ENCODE measurements at regions not wholly inside any gene's neighbourhood (a gene's known extent, or its start where the extent isn't known, plus 50 kb on each side); places are given as distances from the start of the nearest gene placed in this dataset.

GRCh38 chr2:74041726-74042125 lies 57.0 kb downstream of the TET3 start:
- Histone ChIP-seq H3K9me3 (no peaks in the 10 kb centered on the region), H3K4me1 (ENCODE audit: control insufficient read depth in 1 of 2, insufficient read depth in 2 of 2, low read depth in 1 of 2, low read length in 1 of 2) (peaks cover 3 to 4% of the 10 kb centered on the region in 2 experiments; a peak in 2 of 4 replicates), H3K4me2 (no peak overlapping the region), H4K20me1 (ENCODE audit: insufficient read depth) (0 out of 2 replicates have a peak, but pooled peaks cover 13% of the 10 kb centered on the region), H3K27ac (ENCODE audit: low read depth in 2 of 2, low read length in 1 of 2) (no peak overlapping the region), H3K4me3 (ENCODE audit: low read depth in 2 of 2, low read length in 1 of 2) (no peak overlapping the region), H3K9ac (no peak overlapping the region), H3K27me3 (ENCODE audit: insufficient read depth) (no peaks in the 10 kb centered on the region), H3K79me2 (ENCODE audit: insufficient read depth) (no peaks in the 10 kb centered on the region; the same call in 1 of the 2 replicates), H2AFZ (ENCODE audit: low read depth) (no peak overlapping the region), H3K36me3 (replicated peaks in 1 of 2; ENCODE audit: control insufficient read depth in 1 of 2, insufficient read depth in 2 of 2, low read length in 1 of 2) (peaks cover 0 to 8% of the 10 kb centered on the region in 2 experiments), H3F3A (replicated peaks; ENCODE audit: insufficient read depth) (no peaks in the 10 kb centered on the region), H3K9me2 (no peaks in the 10 kb centered on the region)
- no peak for TF ChIP-seq RAD21 (IDR thresholded peaks at IDR 0.05; ENCODE audit: low read length)
- no peak for TF ChIP-seq ELF1 (IDR thresholded peaks at IDR 0.05)
- no peak for TF ChIP-seq TCF12 (IDR thresholded peaks at IDR 0.05)
- no peak for TF ChIP-seq POLR2AphosphoS5 (IDR thresholded peaks at IDR 0.05; ENCODE audit: low read depth, low read length)
- no peak for TF ChIP-seq GATA2 (CRISPR knock-in tag; IDR thresholded peaks at IDR 0.05)
- TF ChIP-seq ZBTB33 (IDR thresholded peaks at IDR 0.05; ENCODE audit: borderline replicate concordance, low read depth), result no peak
- no peak for TF ChIP-seq NFIC (IDR thresholded peaks at IDR 0.05; ENCODE audit: borderline replicate concordance)
- no peak for TF ChIP-seq EP300 (IDR thresholded peaks at IDR 0.05; ENCODE audit: borderline replicate concordance in 1 of 2, low read depth in 1 of 2, low read length in 1 of 2)
- no peak for DNase-seq
- ChIA-PET CTCF (interaction anchor here (1.9 kb wide), 1 partner anchor 9 kb away, joined by 9 read pairs; no protein-coding TSS in a partner anchor), POLR2A (interaction anchor here (1.3 kb wide), 1 partner anchor 9 kb away, joined by 10 read pairs; no protein-coding TSS in a partner anchor)
- 95% methylated on average over 1 of the region's 1 CpG for WGBS (ENCODE audit: low lambda C conversion rate)

- Histone ChIP-seq H3K9me3 (no peaks in the 10 kb centered on the region), H3K9me2 (no peaks in the 10 kb centered on the region), H3K27me3 (ENCODE audit: insufficient read depth) (no peaks in the 10 kb centered on the region), H3K4me1 (ENCODE audit: control insufficient read depth in 1 of 2, insufficient read depth in 2 of 2, low read depth in 1 of 2, low read length in 1 of 2) (peaks cover 0 to 3% of the 10 kb centered on the region in 2 experiments; a peak in 1 of 4 replicates), H3K4me2 (no peak overlapping the region), H3F3A (replicated peaks; ENCODE audit: insufficient read depth) (no peaks in the 10 kb centered on the region), H2AFZ (ENCODE audit: low read depth) (no peak overlapping the region), H3K27ac (ENCODE audit: low read depth in 2 of 2, low read length in 1 of 2) (no peak overlapping the region), H3K4me3 (ENCODE audit: low read depth in 2 of 2, low read length in 1 of 2) (no peak overlapping the region), H3K79me2 (ENCODE audit: insufficient read depth) (no peaks in the 10 kb centered on the region; the same call in 1 of the 2 replicates), H4K20me1 (ENCODE audit: insufficient read depth) (0 out of 2 replicates have a peak, but pooled peaks cover 13% of the 10 kb centered on the region), H3K36me3 (replicated peaks in 1 of 2; ENCODE audit: control insufficient read depth in 1 of 2, insufficient read depth in 2 of 2, low read length in 1 of 2) (peaks cover 0 to 12% of the 10 kb centered on the region in 2 experiments), H3K9ac (no peak overlapping the region)
- WGBS (ENCODE audit: low lambda C conversion rate), result 100% methylated on average over 3 of the region's 3 CpGs
- POLR2A ChIA-PET, result no interaction called here
- no peak for TF ChIP-seq RFX5 (IDR thresholded peaks at IDR 0.05; ENCODE audit: low read length)
- no peak for TF ChIP-seq MAX (IDR thresholded peaks at IDR 0.05; ENCODE audit: low read depth)
- TF ChIP-seq TAF1 (IDR thresholded peaks at IDR 0.05; ENCODE audit: borderline replicate concordance, low read depth, low read length), result no peak
- TF ChIP-seq CHD2 (IDR thresholded peaks at IDR 0.05; ENCODE audit: low read length, partially characterized antibody), result no peak
- TF ChIP-seq TCF12 (IDR thresholded peaks at IDR 0.05), result no peak
- no peak for TF ChIP-seq PBX3 (IDR thresholded peaks at IDR 0.05)
- TF ChIP-seq NFIC (IDR thresholded peaks at IDR 0.05; ENCODE audit: borderline replicate concordance), result no peak
- TF ChIP-seq SMC3 (IDR thresholded peaks at IDR 0.05; ENCODE audit: low read depth, low read length), result no peak
- TF ChIP-seq EP300 (IDR thresholded peaks at IDR 0.05; ENCODE audit: borderline replicate concordance in 1 of 2, low read depth in 1 of 2, low read length in 1 of 2), result no peak
- no peak for TF ChIP-seq RAD21 (IDR thresholded peaks at IDR 0.05; ENCODE audit: low read length)
- DNase-seq, result no peak
- CTCF ChIA-PET, result no interaction called here
Measured at GRCh38 chr2:74042606-74043005, 57.9 kb downstream of the TET3 start.

Measured in SK-N-SH (cell line).